ENCODE measurements at regions not wholly inside any gene's neighbourhood (a gene's known extent, or its start where the extent isn't known, plus 50 kb on each side); places are given as distances from the start of the nearest gene placed in this dataset.
A peak's percentile ranks its signal among the peaks of the same experiment; 100 is the strongest.
"Not testable (repeated sequence)": the region's sequence is repeated elsewhere in the genome, so short reads cannot be mapped to it uniquely, and the experiment has no call there.

DNA sequence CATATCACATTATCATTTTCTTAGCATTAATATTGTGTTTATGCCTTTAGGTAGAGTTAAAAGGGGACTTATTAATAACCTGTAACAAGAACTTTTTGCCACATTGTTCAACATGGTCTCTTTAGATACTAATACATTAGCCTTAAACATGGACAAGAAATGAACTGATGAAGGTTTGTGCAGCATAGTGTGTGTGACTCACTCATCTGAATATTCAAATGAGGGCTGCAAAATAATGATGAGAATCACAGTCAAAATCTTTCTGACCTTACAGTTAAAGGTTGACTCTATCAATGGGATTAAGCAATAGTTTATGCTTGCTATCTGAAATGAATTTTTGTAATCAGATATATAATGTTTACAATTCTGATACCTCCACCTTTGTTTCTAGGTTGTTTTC, 1189.3 kb upstream of the CITED2 start:
- no peak for DNase-seq

DNA sequence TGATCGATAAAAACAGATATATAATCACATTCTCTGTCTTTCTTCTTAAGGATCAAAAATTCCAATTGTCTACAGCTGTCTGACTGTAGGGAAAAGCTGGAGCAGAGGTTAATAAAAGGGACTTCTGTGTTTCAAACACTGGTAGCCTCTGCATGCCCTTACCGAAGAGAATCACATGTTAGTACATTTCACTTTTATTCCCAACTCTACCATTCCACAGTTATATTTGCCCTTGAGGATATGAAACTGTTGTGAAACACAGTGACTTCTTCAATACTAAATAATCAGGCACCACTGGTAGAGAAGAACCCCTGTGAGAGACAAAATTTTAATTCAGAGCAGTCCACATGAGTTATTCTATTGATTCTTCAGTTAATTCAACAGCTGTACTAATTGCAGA, 1187.3 kb upstream of the CITED2 start:
- DNase-seq: no peak

- no peak for DNase-seq
Observed at GRCh38 chr6:140560671-140561070, 1186.2 kb upstream of the CITED2 start.

DNA sequence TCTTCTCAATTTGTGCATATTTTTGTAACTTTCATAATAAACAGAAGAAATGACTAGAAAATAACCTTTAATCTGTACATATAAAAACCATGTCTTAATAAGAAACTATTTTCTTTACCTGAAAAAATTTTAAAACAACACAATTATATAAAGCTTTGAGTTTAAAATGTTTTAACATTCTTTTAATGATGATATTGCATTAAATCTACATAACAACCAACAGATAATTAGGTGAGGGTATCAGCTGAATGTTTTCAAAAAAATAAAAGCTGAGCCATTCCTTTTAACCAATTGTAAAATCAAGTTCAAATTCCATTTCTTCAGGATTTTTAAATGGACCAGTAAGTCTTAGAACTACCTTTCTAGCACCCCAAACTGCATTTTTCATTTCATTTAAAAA, 1185.0 kb upstream of the CITED2 start:
- DNase-seq: no peak

DNA sequence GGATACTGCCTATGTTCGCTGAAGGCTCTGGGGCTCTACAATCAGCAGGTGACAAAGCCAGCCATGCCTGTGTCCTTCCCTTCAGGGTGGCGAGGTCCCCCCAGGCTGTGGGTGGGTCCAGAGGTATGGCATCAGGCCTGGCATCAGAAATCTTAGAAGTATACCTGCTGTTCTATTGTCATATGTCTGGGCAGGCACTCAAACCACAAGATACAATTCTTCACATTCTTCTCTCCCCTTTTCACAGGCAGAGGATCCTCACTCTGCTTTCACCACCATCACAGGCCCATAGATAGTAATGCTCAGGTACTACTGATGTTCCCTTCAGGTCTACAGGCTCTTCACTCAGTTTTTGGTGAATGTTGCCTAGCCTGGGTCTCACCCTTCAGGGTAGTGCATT, 1180.0 kb upstream of the CITED2 start:
- no peak for DNase-seq

DNA sequence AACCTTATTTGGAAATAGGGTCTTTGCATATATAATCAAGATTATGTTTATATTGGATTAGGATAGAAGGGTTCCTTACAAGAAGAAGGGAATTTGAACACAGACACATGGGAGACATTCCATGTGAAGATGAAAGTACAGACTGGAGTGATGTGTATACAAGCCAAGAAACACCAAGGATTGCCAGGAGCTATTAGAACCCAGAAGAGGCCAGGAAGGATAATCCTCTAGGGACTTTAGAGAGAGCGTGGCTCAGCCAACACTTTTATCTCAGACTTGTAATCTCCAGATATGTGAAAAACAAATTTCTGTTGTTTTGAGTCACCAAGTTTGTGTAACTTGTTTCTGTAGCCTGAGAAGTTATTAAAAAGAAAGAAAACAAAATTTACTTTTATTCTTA, 1173.9 kb upstream of the CITED2 start:
- no peak for DNase-seq

- no peak for DNase-seq
Observed at GRCh38 chr6:140546640-140547039, 1172.2 kb upstream of the CITED2 start.

DNA sequence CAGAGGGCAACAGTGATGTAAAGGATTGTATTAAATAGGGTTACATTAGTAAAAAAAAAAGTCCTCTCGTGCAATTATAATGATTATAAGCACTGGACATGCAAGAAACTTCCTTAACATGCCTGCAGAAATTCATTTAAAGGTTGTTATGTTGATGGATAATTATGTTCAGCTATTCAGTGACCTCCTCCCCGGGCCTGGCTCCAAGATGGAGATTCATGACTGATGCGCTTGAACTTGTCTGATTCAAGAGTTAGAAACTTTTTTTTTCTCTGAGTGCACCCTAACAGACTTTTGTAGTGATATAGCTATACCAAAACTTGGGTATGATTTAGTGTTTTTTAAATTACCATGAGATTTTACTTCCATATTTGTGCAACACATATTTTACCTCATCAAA, 1170.0 kb upstream of the CITED2 start:
- DNase-seq: no peak

DNA sequence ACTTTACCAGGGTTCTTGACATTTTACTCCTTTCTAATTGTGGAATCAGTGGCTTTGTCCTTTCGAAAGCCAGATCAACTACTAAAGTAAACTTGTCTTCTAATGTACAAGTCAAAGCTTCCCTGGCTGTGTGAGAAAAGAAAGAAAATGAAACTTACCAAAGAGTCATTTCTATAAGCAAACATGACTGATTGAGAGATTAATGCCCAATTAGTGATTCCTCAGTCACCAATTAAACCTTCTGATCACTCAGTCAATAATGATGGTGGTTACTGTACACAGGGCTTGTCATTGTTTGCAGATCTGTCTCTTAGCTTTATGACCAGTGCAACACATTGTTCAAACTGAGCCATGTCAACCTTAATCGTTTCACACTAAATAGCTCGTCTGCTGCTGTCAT, 1168.4 kb upstream of the CITED2 start:
- DNase-seq: no peak

DNA sequence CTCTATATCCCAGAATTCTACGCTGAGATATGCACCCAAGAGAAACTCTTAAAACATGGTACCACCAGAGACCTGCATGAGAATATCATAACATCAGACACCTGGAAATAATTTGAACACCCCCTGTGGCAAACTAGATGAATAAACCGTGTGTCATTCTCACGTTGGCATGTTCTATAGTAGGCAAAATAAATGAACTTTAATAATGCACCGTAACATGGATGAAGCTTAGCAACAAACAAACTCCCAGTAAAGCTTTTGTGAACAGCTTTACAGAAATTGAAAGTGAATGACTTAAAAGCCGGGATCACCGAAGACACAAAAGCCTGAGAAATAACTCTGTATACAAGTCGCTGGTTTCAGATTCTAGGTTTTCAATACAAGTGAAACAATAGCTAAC, 1166.8 kb upstream of the CITED2 start:
- no peak for DNase-seq

DNA sequence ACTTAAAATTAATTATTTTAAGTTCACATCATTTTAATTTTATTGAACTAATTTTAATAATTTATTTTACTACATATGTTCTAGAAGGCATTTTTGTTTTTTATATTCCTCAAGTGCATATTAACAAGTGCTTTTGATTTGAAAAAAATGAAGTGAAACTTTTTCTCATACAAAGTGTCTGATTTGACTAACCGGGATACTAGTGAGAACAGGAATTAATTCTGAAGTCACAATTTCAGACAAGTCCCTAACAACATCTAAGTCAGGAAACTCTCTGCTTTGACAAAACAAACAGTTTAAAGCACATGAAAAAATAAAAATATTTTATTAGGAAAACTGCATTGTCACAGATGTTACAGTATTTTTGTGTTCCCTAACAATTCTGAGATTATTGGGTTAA, 1166.3 kb upstream of the CITED2 start:
- DNase-seq: no peak

- no peak for DNase-seq
Observed at GRCh38 chr6:140538926-140539325, 1164.5 kb upstream of the CITED2 start.

GRCh38 chr6:140537834-140538705, 1163.6 kb upstream of the CITED2 start:
- DNase-seq: no peak

DNA sequence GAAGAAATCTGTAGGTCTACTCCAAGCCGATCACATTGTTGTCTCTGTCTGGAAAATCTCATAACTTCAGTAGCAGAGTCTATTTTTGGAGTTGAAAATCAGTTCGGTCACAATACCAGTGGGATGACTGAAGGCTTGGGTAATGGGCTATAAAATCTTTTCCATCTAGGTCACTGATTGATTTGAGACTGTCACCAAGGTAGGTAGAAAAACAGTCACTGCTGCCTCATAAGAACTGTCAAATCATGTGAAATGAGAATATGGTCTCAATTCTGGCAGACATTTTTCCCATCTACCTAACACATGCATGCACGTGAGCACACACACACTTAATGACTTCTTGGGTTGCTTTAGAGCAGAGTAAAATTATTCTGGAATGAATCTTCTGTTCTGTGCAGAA, 1162.8 kb upstream of the CITED2 start:
- DNase-seq: no peak

- DNase-seq: no peak
Observed at GRCh38 chr6:140535511-140535910, 1161.1 kb upstream of the CITED2 start.

DNA sequence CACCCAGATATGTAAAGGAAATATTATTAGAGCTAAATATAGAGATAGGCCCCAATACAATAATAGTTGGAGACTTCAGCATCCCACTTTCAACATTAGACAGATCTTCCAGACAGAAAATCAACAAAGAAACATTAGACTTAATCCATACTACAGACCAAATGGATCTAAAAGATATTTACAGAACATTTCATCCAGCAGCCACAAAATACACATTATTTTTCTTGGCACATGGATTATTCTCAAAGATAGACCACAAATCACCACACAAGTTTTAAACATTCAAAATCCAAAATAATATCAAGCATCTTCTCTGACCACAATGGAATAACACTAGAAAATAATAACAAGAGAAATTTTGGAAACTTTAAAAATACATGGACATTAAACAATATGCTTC, 1159.1 kb upstream of the CITED2 start:
- no peak for DNase-seq

DNA sequence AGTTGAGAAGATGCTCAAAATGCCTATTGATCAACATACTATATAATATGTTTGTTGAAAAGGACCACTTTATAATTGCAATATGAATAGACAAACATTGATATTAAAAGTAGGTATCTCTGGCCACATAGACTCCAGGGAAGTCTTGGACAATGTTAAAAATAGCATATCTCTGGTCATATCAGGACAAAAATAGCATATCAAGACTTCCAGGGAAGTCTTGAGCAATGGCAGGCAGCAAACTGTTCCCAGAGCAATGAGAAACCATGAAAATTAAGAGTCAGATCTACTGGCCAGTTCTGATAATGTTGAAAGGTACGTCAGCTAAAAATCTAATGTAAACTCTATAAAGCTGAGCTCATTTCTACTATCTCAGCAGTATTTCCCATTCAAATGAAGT, 1130.3 kb upstream of the CITED2 start:
- no peak for DNase-seq

DNA sequence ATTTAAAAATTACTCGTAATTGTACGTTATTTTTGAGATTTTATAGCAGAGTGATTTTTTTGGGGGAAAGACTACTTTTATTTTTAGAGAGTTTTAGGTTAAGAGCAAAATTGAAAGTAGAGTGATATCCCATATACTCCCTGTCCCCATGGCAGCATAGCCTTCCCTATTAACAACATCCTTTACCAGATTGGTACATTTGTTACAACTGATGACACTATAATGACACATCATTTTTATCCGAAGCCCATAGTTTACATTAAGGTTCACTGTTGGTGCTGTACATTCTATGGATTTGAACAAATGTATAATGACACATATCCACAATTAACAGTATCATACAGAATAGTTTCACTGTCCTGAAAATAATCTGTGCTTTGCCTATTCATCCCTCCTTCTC, 1126.4 kb upstream of the CITED2 start:
- no peak for DNase-seq

GRCh38 chr6:140499607-140500006, 1125.2 kb upstream of the CITED2 start:
- no peak for DNase-seq

DNA sequence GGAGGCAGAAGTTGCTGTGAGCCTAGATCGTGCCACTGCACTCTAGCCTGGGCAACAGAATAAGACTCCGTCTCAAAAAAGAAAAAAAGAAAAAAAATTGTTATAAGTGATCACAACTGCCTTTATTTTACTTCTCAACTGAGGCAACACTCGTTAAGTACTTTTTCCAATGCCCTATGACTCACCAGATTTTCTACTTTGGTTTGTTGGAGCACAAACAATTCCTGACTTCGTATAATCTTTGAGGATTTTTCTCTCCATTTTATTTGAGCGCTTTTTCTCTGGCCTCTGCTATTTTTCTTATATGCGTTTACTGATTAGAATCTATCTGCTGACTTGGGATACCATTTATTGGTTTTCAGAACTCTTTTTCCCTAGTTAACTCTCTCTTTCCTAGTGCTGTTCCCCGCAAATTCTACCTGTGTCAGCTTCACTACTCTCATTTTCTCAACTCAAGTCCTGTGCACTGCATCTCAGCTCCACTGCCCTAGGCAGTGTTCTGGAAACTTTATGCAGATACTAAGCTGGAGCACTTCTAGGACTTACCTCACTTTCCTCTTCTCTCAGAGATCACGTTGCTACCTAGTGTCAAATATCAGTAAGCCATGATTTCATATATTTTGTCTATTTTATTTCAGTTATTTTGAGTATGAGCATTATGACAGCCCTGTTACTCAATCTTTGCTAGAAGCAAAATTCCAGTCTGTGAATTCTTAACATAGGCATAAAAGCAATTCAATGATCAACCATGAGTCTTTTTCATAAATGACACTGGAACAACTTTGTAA, 1120.1 kb upstream of the CITED2 start:
- DNase-seq: no peak

DNA sequence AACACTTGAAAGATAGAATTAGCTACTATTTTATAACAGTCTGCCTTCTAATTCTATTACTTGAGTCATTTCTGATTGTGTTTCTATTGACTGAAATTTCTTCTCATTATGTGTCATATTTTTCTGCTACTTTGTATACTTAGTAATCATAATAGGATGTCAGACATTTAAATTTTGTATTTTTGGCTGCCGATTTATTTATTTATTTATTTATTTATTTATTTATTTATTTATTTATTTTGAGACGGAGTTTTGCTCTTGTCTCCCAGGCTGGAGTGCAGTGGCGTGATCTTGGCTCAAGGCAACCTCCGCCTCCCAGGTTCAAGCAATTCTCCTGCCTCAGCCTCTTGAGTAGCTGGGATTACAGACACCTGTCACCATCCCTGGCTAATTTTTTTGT, 1119.0 kb upstream of the CITED2 start:
- not testable (repeated sequence) for DNase-seq

GRCh38 chr6:140490081-140490480, 1115.6 kb upstream of the CITED2 start:
- DNase-seq: peak in 2 of 3 donors; percentile 43 to 63

- no peak for DNase-seq
Observed at GRCh38 chr6:140487586-140487985, 1113.1 kb upstream of the CITED2 start.

Data from suppressor macrophage treated with lipopolysaccharide for 1 hour (primary cell).